SU-DHL-6 (cell line): ENCODE measurements at regions not wholly inside any gene's neighbourhood (a gene's known extent, or its start where the extent isn't known, plus 50 kb on each side); places are given as distances from the start of the nearest gene placed in this dataset.

ENCODE experiments used
- H2AFZ ChIP-seq: fragments of 200-600 bp; sonication (generic); 2 replicates; pipeline ENCODE4 v1.6.1; 2014; ENCODE audit warnings: low read depth, mild to moderate bottlenecking, moderate library complexity, mixed read lengths, antibody characterized with exemption, low read length; ENCODE audit not compliant: severe bottlenecking
- H3F3A ChIP-seq: fragments of 200-600 bp; shearing (Covaris generic); 2 replicates; pipeline ENCODE4 v1.6.0; 2016; ENCODE audit warnings: antibody characterized with exemption, mild to moderate bottlenecking; ENCODE audit not compliant: insufficient read depth
- H3K27ac ChIP-seq: fragments of 200-600 bp; sonication (generic); 2 replicates; pipeline ENCODE4 v1.5.1; 2016; ENCODE audit warnings: low read depth, mild to moderate bottlenecking, low read length, moderate library complexity, mixed read lengths
- H3K27me3 ChIP-seq: fragments of 200-600 bp; sonication (generic), shearing (Covaris generic); 2 replicates; pipeline ENCODE4 v1.6.0; 2014; ENCODE audit warnings: mild to moderate bottlenecking, low read length
- H3K36me3 ChIP-seq: fragments of 200-600 bp; sonication (generic); 2 replicates; pipeline ENCODE4 v1.6.1; 2014; ENCODE audit warnings: mild to moderate bottlenecking, low read length, mixed read lengths
- H3K4me2 ChIP-seq: fragments of 300-600, 200-600 bp; shearing (Covaris generic), sonication (generic); 2 replicates; pipeline ENCODE4 v1.6.0; 2014; ENCODE audit warnings: low read length, low read depth, mild to moderate bottlenecking; ENCODE audit not compliant: poor library complexity, severe bottlenecking
- H3K4me3 ChIP-seq: fragments of 200-600 bp; sonication (generic); 2 replicates; pipeline ENCODE4 v1.5.1; 2014; ENCODE audit warnings: antibody characterized with exemption, low read length, mild to moderate bottlenecking, mixed read lengths; ENCODE audit not compliant: insufficient read depth, poor library complexity, severe bottlenecking
- H3K79me2 ChIP-seq: fragments of 200-600 bp; sonication (generic); 2 replicates; pipeline ENCODE4 v1.6.1; 2014; ENCODE audit warnings: mild to moderate bottlenecking, low read length, moderate library complexity; ENCODE audit not compliant: insufficient read depth
- H3K9ac ChIP-seq: fragments of 200-600 bp; sonication (generic); 2 replicates; pipeline ENCODE4 v1.7.0; 2014; ENCODE audit warnings: mild to moderate bottlenecking, low read length
- H3K9me2 ChIP-seq: fragments of 200-600 bp; sonication (generic); replicated peaks from 2 replicates; pipeline ENCODE4 v1.6.1; 2014; ENCODE audit warnings: low read length; ENCODE audit not compliant: insufficient read depth
- H3K9me3 ChIP-seq: fragments of 200-600 bp; sonication (generic); 2 replicates; pipeline ENCODE4 v1.6.1; 2014; ENCODE audit warnings: low read length, mixed read lengths; ENCODE audit not compliant: insufficient read depth
- H4K20me1 ChIP-seq: fragments of 200-600 bp; sonication (generic); 2 replicates; pipeline ENCODE4 v1.6.1; 2014; ENCODE audit warnings: low read depth, mild to moderate bottlenecking, antibody characterized with exemption, low read length, moderate library complexity, mixed read lengths
- EZH2phosphoT487 ChIP-seq: fragments of 200-600 bp; sonication (generic), shearing (Covaris generic); conservative IDR thresholded peaks from 2 replicates; pipeline ENCODE4 v1.6.1; 2018; ENCODE audit warnings: mild to moderate bottlenecking, antibody characterized with exemption, low read length, moderate library complexity, mixed read lengths
- TF ChIP-seq, protein P1 (sequence below): fragments of 200-600 bp; sonication (generic); IDR thresholded peaks from one replicate; pipeline ENCODE4 v1.5.1; 2017; ENCODE audit warnings: antibody characterized with exemption, mild to moderate bottlenecking, low read length, moderate library complexity; ENCODE audit not compliant: insufficient read depth, poor library complexity, severe bottlenecking

DNA sequence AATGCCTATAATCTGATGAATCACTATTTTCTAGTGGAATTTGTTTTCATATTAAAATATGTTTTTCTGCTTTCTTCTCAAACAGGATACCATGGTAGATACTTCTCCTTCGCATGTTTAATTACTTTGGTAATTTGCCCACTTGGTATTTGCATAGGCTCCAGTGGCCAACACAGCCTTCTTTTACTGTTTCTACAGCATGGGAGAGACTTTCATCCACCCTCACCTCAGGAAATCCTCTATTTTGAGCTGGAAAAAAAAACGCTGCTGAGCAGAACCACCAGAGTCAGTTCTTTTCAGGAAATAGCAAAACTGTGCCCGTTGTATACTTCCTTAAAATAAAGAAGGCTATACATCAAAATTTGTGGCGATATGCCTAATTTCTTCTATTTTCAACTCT, 213.3 kb downstream of the MDFIC start:
- Histone ChIP-seq H3K27me3 (no peaks in the 10 kb centered on the region), H3K27ac (no peak overlapping the region), H3K9me2 (no peaks in the 10 kb centered on the region), H3K9me3 (no peaks in the 10 kb centered on the region), H3K4me3 (no peak overlapping the region), H3K4me2 (no peak overlapping the region), H3K9ac (no peak overlapping the region), H4K20me1 (no peaks in the 10 kb centered on the region), H3F3A (no peaks in the 10 kb centered on the region), H3K79me2 (no peaks in the 10 kb centered on the region), H2AFZ (no peak overlapping the region), H3K36me3 (no peaks in the 10 kb centered on the region)
- TF ChIP-seq EZH2phosphoT487 = no peak
- TF ChIP-seq, protein P1, sequence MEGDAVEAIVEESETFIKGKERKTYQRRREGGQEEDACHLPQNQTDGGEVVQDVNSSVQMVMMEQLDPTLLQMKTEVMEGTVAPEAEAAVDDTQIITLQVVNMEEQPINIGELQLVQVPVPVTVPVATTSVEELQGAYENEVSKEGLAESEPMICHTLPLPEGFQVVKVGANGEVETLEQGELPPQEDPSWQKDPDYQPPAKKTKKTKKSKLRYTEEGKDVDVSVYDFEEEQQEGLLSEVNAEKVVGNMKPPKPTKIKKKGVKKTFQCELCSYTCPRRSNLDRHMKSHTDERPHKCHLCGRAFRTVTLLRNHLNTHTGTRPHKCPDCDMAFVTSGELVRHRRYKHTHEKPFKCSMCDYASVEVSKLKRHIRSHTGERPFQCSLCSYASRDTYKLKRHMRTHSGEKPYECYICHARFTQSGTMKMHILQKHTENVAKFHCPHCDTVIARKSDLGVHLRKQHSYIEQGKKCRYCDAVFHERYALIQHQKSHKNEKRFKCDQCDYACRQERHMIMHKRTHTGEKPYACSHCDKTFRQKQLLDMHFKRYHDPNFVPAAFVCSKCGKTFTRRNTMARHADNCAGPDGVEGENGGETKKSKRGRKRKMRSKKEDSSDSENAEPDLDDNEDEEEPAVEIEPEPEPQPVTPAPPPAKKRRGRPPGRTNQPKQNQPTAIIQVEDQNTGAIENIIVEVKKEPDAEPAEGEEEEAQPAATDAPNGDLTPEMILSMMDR = no peak

DNA sequence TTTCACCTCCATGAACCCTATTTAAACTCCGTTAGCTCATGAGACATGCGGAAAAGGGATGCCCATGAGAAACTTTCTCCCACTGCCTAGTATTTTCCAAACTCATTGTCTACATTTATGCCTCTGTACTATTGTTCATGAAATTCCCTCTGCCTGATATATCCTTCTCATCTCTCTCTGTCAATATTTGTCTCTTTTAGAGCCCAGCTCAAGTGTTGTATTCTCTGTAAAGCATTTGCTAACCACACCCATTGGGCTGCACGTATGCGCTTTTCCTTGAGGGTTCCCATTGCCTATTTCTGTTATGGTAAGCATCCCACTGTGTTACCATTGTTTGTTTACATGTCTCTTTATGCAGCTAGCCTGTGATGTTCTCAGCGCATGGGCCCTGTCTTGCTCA, 211.4 kb downstream of the MDFIC start:
- no peaks in the 10 kb centered on the region for H3F3A ChIP-seq
- no peak overlapping the region for H2AFZ ChIP-seq
- no peak overlapping the region for H3K4me3 ChIP-seq
- H4K20me1 ChIP-seq = no peaks in the 10 kb centered on the region
- H3K9me2 ChIP-seq = no peaks in the 10 kb centered on the region
- H3K9ac ChIP-seq = no peak overlapping the region
- no peaks in the 10 kb centered on the region for H3K27me3 ChIP-seq
- H3K27ac ChIP-seq = no peak overlapping the region
- H3K36me3 ChIP-seq = no peaks in the 10 kb centered on the region
- H3K79me2 ChIP-seq = no peaks in the 10 kb centered on the region
- H3K4me2 ChIP-seq = no peak overlapping the region
- no peaks in the 10 kb centered on the region for H3K9me3 ChIP-seq
- TF ChIP-seq, protein P1 = no peak
- no peak for TF ChIP-seq EZH2phosphoT487

DNA sequence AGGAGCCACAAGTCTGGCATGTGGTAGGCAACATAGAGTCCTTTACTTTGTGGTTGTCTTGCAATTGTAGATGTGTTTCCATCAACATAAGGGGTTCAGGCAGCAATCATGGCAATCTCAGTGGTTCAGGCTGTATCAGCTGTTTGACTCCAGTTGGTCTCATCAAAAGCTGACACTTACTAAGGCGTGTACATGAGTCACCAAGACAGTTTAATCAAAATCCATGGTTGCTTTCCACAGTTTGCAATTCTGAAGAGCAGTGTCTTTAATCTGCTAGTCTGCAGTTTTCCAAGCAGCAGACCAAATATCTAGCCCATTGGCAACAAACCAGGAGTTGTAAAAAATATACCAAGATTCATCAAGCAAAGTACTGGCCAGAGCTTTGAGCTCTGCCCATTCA, 210.2 kb downstream of the MDFIC start:
- H2AFZ ChIP-seq = no peak overlapping the region
- TF ChIP-seq, protein P1 = no peak
- TF ChIP-seq EZH2phosphoT487 = no peak
- H3K27me3 ChIP-seq = no peaks in the 10 kb centered on the region
- no peak overlapping the region for H3K27ac ChIP-seq
- H3K36me3 ChIP-seq = no peaks in the 10 kb centered on the region
- no peaks in the 10 kb centered on the region for H3F3A ChIP-seq
- H3K4me3 ChIP-seq = no peak overlapping the region
- H3K9me3 ChIP-seq = no peaks in the 10 kb centered on the region
- H3K79me2 ChIP-seq = no peaks in the 10 kb centered on the region
- H3K9me2 ChIP-seq = no peaks in the 10 kb centered on the region
- H3K4me2 ChIP-seq = no peak overlapping the region
- no peaks in the 10 kb centered on the region for H4K20me1 ChIP-seq
- H3K9ac ChIP-seq = no peak overlapping the region
